HepG2 (cell line): ENCODE measurements at regions not wholly inside any gene's neighbourhood (a gene's known extent, or its start where the extent isn't known, plus 50 kb on each side); places are given as distances from the start of the nearest gene placed in this dataset.
A peak's percentile ranks its signal among the peaks of the same experiment; 100 is the strongest.

Source experiments
- CCAR2 ChIP-seq: fragments of 200-400 bp; formaldehyde crosslinking; optimal IDR thresholded peaks from 2 replicates; pipeline ENCODE3; 2018; ENCODE audit warnings: low read depth, mild to moderate bottlenecking, low read length, moderate library complexity
- FOXP1 ChIP-seq, 2 experiments: fragments of 450-650 bp in 1 of 2; IDR thresholded peaks; 2 replicates each; pipeline ENCODE4 v1.6.1; 2017 to 2018; ENCODE audit warnings: antibody characterized with exemption in 1 of 2
- GATAD1 ChIP-seq: IDR thresholded peaks from 2 replicates; pipeline ENCODE4 v1.6.1; 2016; ENCODE audit warnings: missing genetic modification reagents, missing compliant biosample characterization
- GLI4 ChIP-seq: sonication (generic); formaldehyde crosslinking; IDR thresholded peaks from 2 replicates; pipeline ENCODE4 v1.5.1; 2020; ENCODE audit warnings: missing genetic modification reagents, mild to moderate bottlenecking, moderate library complexity, borderline replicate concordance
- POLR2AphosphoS2 ChIP-seq: IDR thresholded peaks from 2 replicates; pipeline ENCODE4 v1.6.1; 2011; ENCODE audit warnings: low read depth, low read length, improper control_type of control experiment
- SPEN ChIP-seq: sonication (generic); formaldehyde crosslinking; IDR thresholded peaks from 2 replicates; pipeline ENCODE4 v1.5.1; 2020; ENCODE audit warnings: low read depth, mild to moderate bottlenecking, missing genetic modification reagents
- SYNCRIP ChIP-seq: fragments of 200-400 bp; formaldehyde crosslinking; IDR thresholded peaks from 2 replicates; pipeline ENCODE4 v1.6.1; 2018; ENCODE audit warnings: mild to moderate bottlenecking, low read depth, low read length; ENCODE audit not compliant: insufficient read depth
- TEAD3 ChIP-seq: optimal IDR thresholded peaks from 2 replicates; pipeline ENCODE3; 2016; ENCODE audit warnings: borderline replicate concordance
- TOPORS ChIP-seq: sonication (generic); formaldehyde crosslinking; IDR thresholded peaks from 2 replicates; pipeline ENCODE4 v1.8.0; 2023; ENCODE audit warnings: mild to moderate bottlenecking, missing genetic modification reagents
- ZBTB38 ChIP-seq: sonication (generic); formaldehyde crosslinking; IDR thresholded peaks from 2 replicates; pipeline ENCODE4 v1.5.1; 2020; ENCODE audit warnings: mild to moderate bottlenecking, missing genetic modification reagents
- ZBTB7B ChIP-seq: sonication (generic); formaldehyde crosslinking; IDR thresholded peaks from 2 replicates; pipeline ENCODE4 v1.4.0; 2020; ENCODE audit warnings: missing genetic modification reagents
- ZEB1 ChIP-seq: IDR thresholded peaks from 2 replicates; pipeline ENCODE4 v1.6.1; 2012; ENCODE audit warnings: mild to moderate bottlenecking, low read depth, inconsistent platforms; ENCODE audit not compliant: insufficient replicate concordance
- ZFX ChIP-seq: sonication (generic); formaldehyde crosslinking; IDR thresholded peaks from 2 replicates; pipeline ENCODE4 v1.4.0; 2020; ENCODE audit warnings: mild to moderate bottlenecking, low read depth, missing genetic modification reagents, moderate library complexity
- ZNF441 ChIP-seq: sonication (generic); formaldehyde crosslinking; IDR thresholded peaks from 2 replicates; pipeline ENCODE4 v1.7.0; 2021; ENCODE audit warnings: missing genetic modification reagents, borderline replicate concordance
- ZNF615 ChIP-seq: sonication (generic); formaldehyde crosslinking; IDR thresholded peaks from 2 replicates; pipeline ENCODE4 v1.5.0; 2020; ENCODE audit warnings: mild to moderate bottlenecking, missing genetic modification reagents, borderline replicate concordance
- ZNF709 ChIP-seq: sonication (generic); formaldehyde crosslinking; IDR thresholded peaks from 2 replicates; pipeline ENCODE4 v1.5.0; 2020; ENCODE audit warnings: mild to moderate bottlenecking, missing genetic modification reagents
- ZNF891 ChIP-seq: sonication (generic); formaldehyde crosslinking; IDR thresholded peaks from 2 replicates; pipeline ENCODE4 v1.5.0; 2020; ENCODE audit warnings: mild to moderate bottlenecking, missing genetic modification reagents
- TF ChIP-seq, protein P1 (sequence below): sonication (generic); formaldehyde crosslinking; IDR thresholded peaks from 2 replicates; pipeline ENCODE4 v1.5.0; 2020; ENCODE audit warnings: mild to moderate bottlenecking, missing genetic modification reagents
- TF ChIP-seq, protein P2 (sequence below): sonication (generic); formaldehyde crosslinking; IDR thresholded peaks from 2 replicates; pipeline ENCODE4 v1.5.1; 2020; ENCODE audit warnings: missing genetic modification reagents, mild to moderate bottlenecking, borderline replicate concordance
- TF ChIP-seq, protein P3 (sequence below): sonication (generic); formaldehyde crosslinking; IDR thresholded peaks from 2 replicates; pipeline ENCODE4 v1.4.0; 2020; ENCODE audit warnings: missing genetic modification reagents
- TF ChIP-seq, protein P4 (sequence below): sonication (generic); formaldehyde crosslinking; IDR thresholded peaks from 2 replicates; pipeline ENCODE4 v1.5.0; 2020; ENCODE audit warnings: mild to moderate bottlenecking, missing genetic modification reagents, borderline replicate concordance

DNA sequence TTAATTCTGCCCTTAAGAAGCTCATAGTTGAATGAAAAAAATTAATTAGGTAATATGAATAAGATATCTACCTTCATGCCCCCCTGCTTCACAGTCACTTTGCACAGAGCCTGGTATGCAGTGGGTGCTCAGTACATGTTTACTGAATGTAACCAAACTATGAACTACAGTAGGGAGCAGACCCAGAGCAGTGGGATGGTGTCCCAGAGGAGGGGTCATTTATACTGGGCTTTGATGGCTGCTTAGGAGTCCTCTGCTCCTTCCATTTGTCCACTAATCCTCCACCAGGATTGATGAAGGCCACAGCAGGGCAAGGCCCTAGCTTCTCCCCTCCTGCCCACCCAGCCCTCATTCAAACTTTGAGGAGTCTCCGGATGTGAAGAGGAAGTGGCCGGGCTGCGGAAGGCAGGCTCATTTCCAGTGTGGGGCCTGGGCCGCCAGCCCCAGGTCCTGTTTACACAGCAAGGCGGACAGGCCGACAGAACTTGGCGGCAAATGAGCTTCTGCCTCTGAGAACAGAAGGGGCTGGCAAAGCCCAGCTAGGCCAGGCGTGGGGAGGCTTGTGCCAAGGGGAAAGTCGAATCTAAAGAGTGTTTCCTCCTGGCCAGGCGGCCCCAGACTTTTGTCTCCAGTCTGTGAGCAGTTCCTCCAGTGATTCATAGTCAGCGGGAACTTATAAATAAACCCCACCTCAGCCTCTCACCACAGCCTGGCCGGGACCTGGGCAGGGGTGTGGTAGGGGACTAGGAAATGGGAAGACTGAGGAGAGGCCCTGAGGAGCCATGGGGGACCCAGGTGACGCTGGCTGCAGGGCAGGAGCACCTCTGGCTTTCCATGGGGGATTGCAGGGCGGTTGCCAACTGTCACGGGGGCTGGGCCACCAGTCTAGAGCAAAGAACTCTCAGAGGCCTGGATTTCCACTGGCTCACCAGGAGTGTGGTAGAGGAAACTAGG lies 51.6 kb upstream of the LCTL start (continued):
- no peak for TF ChIP-seq POLR2AphosphoS2
- 0 out of 2 replicates have a peak, but pooled peaks have one; percentile 24 for TF ChIP-seq ZBTB38 (CRISPR knock-in tag)
- TF ChIP-seq ZNF615 (CRISPR knock-in tag), result no peak
- no peak for TF ChIP-seq GLI4 (CRISPR knock-in tag)
- TF ChIP-seq, protein P1, sequence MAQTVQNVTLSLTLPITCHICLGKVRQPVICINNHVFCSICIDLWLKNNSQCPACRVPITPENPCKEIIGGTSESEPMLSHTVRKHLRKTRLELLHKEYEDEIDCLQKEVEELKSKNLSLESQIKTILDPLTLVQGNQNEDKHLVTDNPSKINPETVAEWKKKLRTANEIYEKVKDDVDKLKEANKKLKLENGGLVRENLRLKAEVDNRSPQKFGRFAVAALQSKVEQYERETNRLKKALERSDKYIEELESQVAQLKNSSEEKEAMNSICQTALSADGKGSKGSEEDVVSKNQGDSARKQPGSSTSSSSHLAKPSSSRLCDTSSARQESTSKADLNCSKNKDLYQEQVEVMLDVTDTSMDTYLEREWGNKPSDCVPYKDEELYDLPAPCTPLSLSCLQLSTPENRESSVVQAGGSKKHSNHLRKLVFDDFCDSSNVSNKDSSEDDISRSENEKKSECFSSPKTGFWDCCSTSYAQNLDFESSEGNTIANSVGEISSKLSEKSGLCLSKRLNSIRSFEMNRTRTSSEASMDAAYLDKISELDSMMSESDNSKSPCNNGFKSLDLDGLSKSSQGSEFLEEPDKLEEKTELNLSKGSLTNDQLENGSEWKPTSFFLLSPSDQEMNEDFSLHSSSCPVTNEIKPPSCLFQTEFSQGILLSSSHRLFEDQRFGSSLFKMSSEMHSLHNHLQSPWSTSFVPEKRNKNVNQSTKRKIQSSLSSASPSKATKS (CRISPR knock-in tag), result no peak
- TF ChIP-seq, protein P2, sequence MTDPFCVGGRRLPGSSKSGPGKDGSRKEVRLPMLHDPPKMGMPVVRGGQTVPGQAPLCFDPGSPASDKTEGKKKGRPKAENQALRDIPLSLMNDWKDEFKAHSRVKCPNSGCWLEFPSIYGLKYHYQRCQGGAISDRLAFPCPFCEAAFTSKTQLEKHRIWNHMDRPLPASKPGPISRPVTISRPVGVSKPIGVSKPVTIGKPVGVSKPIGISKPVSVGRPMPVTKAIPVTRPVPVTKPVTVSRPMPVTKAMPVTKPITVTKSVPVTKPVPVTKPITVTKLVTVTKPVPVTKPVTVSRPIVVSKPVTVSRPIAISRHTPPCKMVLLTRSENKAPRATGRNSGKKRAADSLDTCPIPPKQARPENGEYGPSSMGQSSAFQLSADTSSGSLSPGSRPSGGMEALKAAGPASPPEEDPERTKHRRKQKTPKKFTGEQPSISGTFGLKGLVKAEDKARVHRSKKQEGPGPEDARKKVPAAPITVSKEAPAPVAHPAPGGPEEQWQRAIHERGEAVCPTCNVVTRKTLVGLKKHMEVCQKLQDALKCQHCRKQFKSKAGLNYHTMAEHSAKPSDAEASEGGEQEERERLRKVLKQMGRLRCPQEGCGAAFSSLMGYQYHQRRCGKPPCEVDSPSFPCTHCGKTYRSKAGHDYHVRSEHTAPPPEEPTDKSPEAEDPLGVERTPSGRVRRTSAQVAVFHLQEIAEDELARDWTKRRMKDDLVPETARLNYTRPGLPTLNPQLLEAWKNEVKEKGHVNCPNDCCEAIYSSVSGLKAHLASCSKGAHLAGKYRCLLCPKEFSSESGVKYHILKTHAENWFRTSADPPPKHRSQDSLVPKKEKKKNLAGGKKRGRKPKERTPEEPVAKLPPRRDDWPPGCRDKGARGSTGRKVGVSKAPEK (CRISPR knock-in tag), result no peak
- no peak for TF ChIP-seq ZNF709 (CRISPR knock-in tag)
- 0 out of 2 replicates have a peak, but pooled peaks have one; percentile 52 for TF ChIP-seq SPEN (CRISPR knock-in tag)
- no peak for TF ChIP-seq SYNCRIP
- no peak for TF ChIP-seq FOXP1 (IDR thresholded peaks at IDR 0.05)
- TF ChIP-seq FOXP1 (CRISPR knock-in tag; IDR thresholded peaks at IDR 0.05), result no peak
- no peak for TF ChIP-seq TOPORS (CRISPR knock-in tag)
- TF ChIP-seq ZNF891 (CRISPR knock-in tag), result no peak
- peak; percentile 10 for TF ChIP-seq TEAD3 (CRISPR knock-in tag)
- no peak for TF ChIP-seq CCAR2
- TF ChIP-seq ZNF441, result 0 out of 2 replicates have a peak, but pooled peaks have one; percentile 26
- 0 out of 2 replicates have a peak, but pooled peaks have one; percentile 60 for TF ChIP-seq ZBTB7B (CRISPR knock-in tag)
- TF ChIP-seq GATAD1, result no peak
- TF ChIP-seq, protein P3, sequence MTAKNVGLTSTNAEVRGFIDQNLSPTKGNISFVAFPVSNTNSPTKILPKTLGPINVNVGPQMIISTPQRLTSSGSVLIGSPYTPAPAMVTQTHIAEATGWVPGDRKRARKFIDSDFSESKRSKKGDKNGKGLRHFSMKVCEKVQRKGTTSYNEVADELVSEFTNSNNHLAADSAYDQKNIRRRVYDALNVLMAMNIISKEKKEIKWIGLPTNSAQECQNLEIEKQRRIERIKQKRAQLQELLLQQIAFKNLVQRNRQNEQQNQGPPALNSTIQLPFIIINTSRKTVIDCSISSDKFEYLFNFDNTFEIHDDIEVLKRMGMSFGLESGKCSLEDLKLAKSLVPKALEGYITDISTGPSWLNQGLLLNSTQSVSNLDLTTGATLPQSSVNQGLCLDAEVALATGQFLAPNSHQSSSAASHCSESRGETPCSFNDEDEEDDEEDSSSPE (CRISPR knock-in tag), result peak; percentile 62; the same call in 1 of the 2 replicates
- no peak for TF ChIP-seq ZEB1
- TF ChIP-seq, protein P4, sequence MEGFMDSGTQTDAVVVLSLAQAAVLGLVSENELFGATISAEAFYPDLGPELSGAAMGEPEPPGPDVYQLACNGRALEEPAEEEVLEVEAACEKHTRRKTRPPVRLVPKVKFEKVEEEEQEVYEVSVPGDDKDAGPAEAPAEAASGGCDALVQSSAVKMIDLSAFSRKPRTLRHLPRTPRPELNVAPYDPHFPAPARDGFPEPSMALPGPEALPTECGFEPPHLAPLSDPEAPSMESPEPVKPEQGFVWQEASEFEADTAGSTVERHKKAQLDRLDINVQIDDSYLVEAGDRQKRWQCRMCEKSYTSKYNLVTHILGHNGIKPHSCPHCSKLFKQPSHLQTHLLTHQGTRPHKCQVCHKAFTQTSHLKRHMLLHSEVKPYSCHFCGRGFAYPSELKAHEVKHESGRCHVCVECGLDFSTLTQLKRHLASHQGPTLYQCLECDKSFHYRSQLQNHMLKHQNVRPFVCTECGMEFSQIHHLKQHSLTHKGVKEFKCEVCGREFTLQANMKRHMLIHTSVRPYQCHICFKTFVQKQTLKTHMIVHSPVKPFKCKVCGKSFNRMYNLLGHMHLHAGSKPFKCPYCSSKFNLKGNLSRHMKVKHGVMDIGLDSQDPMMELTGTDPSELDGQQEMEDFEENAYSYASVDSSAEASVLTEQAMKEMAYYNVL, result no peak
- peak; percentile 81 for TF ChIP-seq ZFX (CRISPR knock-in tag)
